PC-3 (cell line): ENCODE measurements at regions not wholly inside any gene's neighbourhood (a gene's known extent, or its start where the extent isn't known, plus 50 kb on each side); places are given as distances from the start of the nearest gene placed in this dataset.

Source experiments
- CTCF ChIP-seq: fragments of 300-600 bp; sonication (generic); conservative IDR thresholded peaks from 2 replicates; pipeline ENCODE4 v1.5.1; 2017; ENCODE audit warnings: antibody characterized with exemption, low read depth, mild to moderate bottlenecking, low read length
- EZH2 ChIP-seq: fragments of 300-600 bp; sonication (generic); IDR thresholded peaks from one replicate; pipeline ENCODE4 v1.6.1; 2017; ENCODE audit warnings: antibody characterized with exemption, mild to moderate bottlenecking, low read length; ENCODE audit not compliant: unreplicated experiment

- TF ChIP-seq CTCF (no peak), EZH2 (no peak)
Observed at GRCh38 chr5:82594097-82594496, 315.9 kb upstream of the RPS23 start.
